ENCODE measurements at regions not wholly inside any gene's neighbourhood (a gene's known extent, or its start where the extent isn't known, plus 50 kb on each side); places are given as distances from the start of the nearest gene placed in this dataset.

- Histone ChIP-seq H3K36me3 (ENCODE audit: control insufficient read depth in 4 of 4, insufficient read depth in 4 of 4, low read length in 4 of 4) (no peaks in the 10 kb centered on the region), H3K27ac (ENCODE audit: low read depth in 1 of 2, low read length in 1 of 2) (no peak overlapping the region), H3K9me3 (ENCODE audit: control insufficient read depth in 4 of 4, insufficient read depth in 3 of 4, low read length in 3 of 4) (no peaks in the 10 kb centered on the region), H3K27me3 (ENCODE audit: control insufficient read depth in 3 of 3, insufficient read depth in 3 of 3, low read length in 2 of 3) (no peaks in the 10 kb centered on the region), H3K4me3 (no peak overlapping the region), H3K9ac (ENCODE audit: insufficient read depth in 1 of 2, low read length in 2 of 2) (no peak overlapping the region), H3K4me1 (ENCODE audit: control insufficient read depth in 5 of 5, insufficient read depth in 5 of 5, low read length in 5 of 5) (peaks cover 0 to 17% (median 0%) of the 10 kb centered on the region in 5 donors)
- peak in 2 of 3 donors; percentile 31 to 46 for DNase-seq
- TF ChIP-seq CTCF (IDR thresholded peaks at IDR 0.05; ENCODE audit: control extremely low read depth, extremely low read depth) = no peak
- no peak for ATAC-seq (ENCODE audit: insufficient read depth, low FRiP score)
Observed at GRCh38 chr6:54719131-54719530, 127.4 kb upstream of the FAM83B start.

- 0 to 50% methylated on average over 1 of the region's 1 CpG for WGBS, 2 donors
- no peak for ATAC-seq (ENCODE audit: insufficient read depth, low FRiP score)
- no peak for TF ChIP-seq CTCF (IDR thresholded peaks at IDR 0.05; ENCODE audit: control extremely low read depth, extremely low read depth)
- no peak overlapping the region for H3K9ac ChIP-seq (ENCODE audit: insufficient read depth in 1 of 2, low read length in 2 of 2)
- no peak overlapping the region for H3K4me3 ChIP-seq
- H3K27me3 ChIP-seq (ENCODE audit: control insufficient read depth in 3 of 3, insufficient read depth in 3 of 3, low read length in 2 of 3) = no peaks in the 10 kb centered on the region
- peak in 2 of 3 donors; percentile 12 to 28 for DNase-seq
- no peaks in the 10 kb centered on the region for H3K36me3 ChIP-seq (ENCODE audit: control insufficient read depth in 4 of 4, insufficient read depth in 4 of 4, low read length in 4 of 4)
- H3K4me1 ChIP-seq (ENCODE audit: control insufficient read depth in 5 of 5, insufficient read depth in 5 of 5, low read length in 5 of 5) = peaks cover 0 to 17% (median 0%) of the 10 kb centered on the region in 5 donors
- H3K9me3 ChIP-seq (ENCODE audit: control insufficient read depth in 4 of 4, insufficient read depth in 3 of 4, low read length in 3 of 4) = no peaks in the 10 kb centered on the region
- no peak overlapping the region for H3K27ac ChIP-seq (ENCODE audit: low read depth in 1 of 2, low read length in 1 of 2)
Observed at GRCh38 chr6:54719633-54720032, 126.9 kb upstream of the FAM83B start.

- DNase-seq (no peak), ATAC-seq (ENCODE audit: insufficient read depth, low FRiP score) (no peak)
- no peak overlapping the region for H3K9ac ChIP-seq (ENCODE audit: insufficient read depth in 1 of 2, low read length in 2 of 2)
- H3K9me3 ChIP-seq (ENCODE audit: control insufficient read depth in 4 of 4, insufficient read depth in 3 of 4, low read length in 3 of 4) = no peaks in the 10 kb centered on the region
- H3K27ac ChIP-seq (ENCODE audit: low read depth in 1 of 2, low read length in 1 of 2) = no peak overlapping the region
- no peak overlapping the region for H3K4me3 ChIP-seq
- H3K4me1 ChIP-seq (ENCODE audit: control insufficient read depth in 5 of 5, insufficient read depth in 5 of 5, low read length in 5 of 5) = peaks cover 0 to 17% (median 0%) of the 10 kb centered on the region in 5 donors
- TF ChIP-seq CTCF (IDR thresholded peaks at IDR 0.05; ENCODE audit: control extremely low read depth, extremely low read depth) = no peak
- H3K27me3 ChIP-seq (ENCODE audit: control insufficient read depth in 3 of 3, insufficient read depth in 3 of 3, low read length in 2 of 3) = no peaks in the 10 kb centered on the region
- H3K36me3 ChIP-seq (ENCODE audit: control insufficient read depth in 4 of 4, insufficient read depth in 4 of 4, low read length in 4 of 4) = no peaks in the 10 kb centered on the region
- 70 to 79% methylated on average over 3 of the region's 3 CpGs for WGBS, 2 donors
Observed at GRCh38 chr6:54722328-54722727, 124.2 kb upstream of the FAM83B start.

- Histone ChIP-seq H3K27me3 (ENCODE audit: control insufficient read depth in 3 of 3, insufficient read depth in 3 of 3, low read length in 2 of 3) (no peaks in the 10 kb centered on the region), H3K4me3 (no peak overlapping the region), H3K9ac (ENCODE audit: insufficient read depth in 1 of 2, low read length in 2 of 2) (no peak overlapping the region), H3K27ac (ENCODE audit: low read depth in 1 of 2, low read length in 1 of 2) (no peak overlapping the region), H3K4me1 (ENCODE audit: control insufficient read depth in 5 of 5, insufficient read depth in 5 of 5, low read length in 5 of 5) (no peaks in the 10 kb centered on the region), H3K9me3 (ENCODE audit: control insufficient read depth in 4 of 4, insufficient read depth in 3 of 4, low read length in 3 of 4) (no peaks in the 10 kb centered on the region), H3K36me3 (ENCODE audit: control insufficient read depth in 4 of 4, insufficient read depth in 4 of 4, low read length in 4 of 4) (no peaks in the 10 kb centered on the region)
- WGBS, 2 donors = 81 to 90% methylated on average over 3 of the region's 3 CpGs
- no peak for DNase-seq
- no peak for TF ChIP-seq CTCF (IDR thresholded peaks at IDR 0.05; ENCODE audit: control extremely low read depth, extremely low read depth)
- no peak for ATAC-seq (ENCODE audit: insufficient read depth, low FRiP score)
Observed at GRCh38 chr6:54729716-54730115, 116.9 kb upstream of the FAM83B start.
